HEK293 (cell line): ENCODE measurements at regions not wholly inside any gene's neighbourhood (a gene's known extent, or its start where the extent isn't known, plus 50 kb on each side); places are given as distances from the start of the nearest gene placed in this dataset.

Source experiments
- BCL11B ChIP-seq: fragments of 450-650 bp; formaldehyde crosslinking; IDR thresholded peaks from 2 replicates; pipeline ENCODE4 v1.5.1; 2016; ENCODE audit warnings: low read depth, missing biosample characterization, missing genetic modification characterization
- BCL6B ChIP-seq: fragments of 450-650 bp; formaldehyde crosslinking; IDR thresholded peaks from 2 replicates; pipeline ENCODE4 v1.5.1; 2017; ENCODE audit warnings: missing biosample characterization, missing genetic modification characterization
- GLIS1 ChIP-seq: fragments of 450-650 bp; formaldehyde crosslinking; IDR thresholded peaks from 2 replicates; pipeline ENCODE4 v1.5.1; 2016; ENCODE audit warnings: missing biosample characterization, missing genetic modification characterization
- GLIS2 ChIP-seq: fragments of 450-650 bp; formaldehyde crosslinking; IDR thresholded peaks from 2 replicates; pipeline ENCODE4 v1.5.1; 2016; ENCODE audit warnings: missing biosample characterization, missing genetic modification characterization
- HOXC10 ChIP-seq: sonication (generic); formaldehyde crosslinking; IDR thresholded peaks from 2 replicates; pipeline ENCODE4 v1.8.1; 2023; ENCODE audit warnings: mild to moderate bottlenecking, missing genetic modification reagents
- KLF1 ChIP-seq: fragments of 450-650 bp; formaldehyde crosslinking; IDR thresholded peaks from 2 replicates; pipeline ENCODE4 v1.5.1; 2016; ENCODE audit warnings: missing biosample characterization, missing genetic modification characterization
- KLF10 ChIP-seq: fragments of 450-650 bp; IDR thresholded peaks from 2 replicates; pipeline ENCODE4 v1.5.1; 2018; ENCODE audit warnings: missing biosample characterization, mild to moderate bottlenecking, missing genetic modification characterization
- KLF9 ChIP-seq: fragments of 450-650 bp; formaldehyde crosslinking; IDR thresholded peaks from 2 replicates; pipeline ENCODE4 v1.5.1; 2016; ENCODE audit warnings: missing biosample characterization, missing genetic modification characterization, low read depth
- PATZ1 ChIP-seq: fragments of 450-650 bp; formaldehyde crosslinking; IDR thresholded peaks from 2 replicates; pipeline ENCODE4 v1.5.1; 2016; ENCODE audit warnings: missing biosample characterization, missing genetic modification characterization
- RBAK ChIP-seq: fragments of 450-650 bp; formaldehyde crosslinking; IDR thresholded peaks from 2 replicates; pipeline ENCODE4 v1.5.1; 2016; ENCODE audit warnings: missing biosample characterization, missing genetic modification characterization
- SALL2 ChIP-seq: fragments of 450-650 bp; formaldehyde crosslinking; IDR thresholded peaks from 2 replicates; pipeline ENCODE4 v1.5.0; 2017; ENCODE audit warnings: missing biosample characterization, mild to moderate bottlenecking, missing genetic modification characterization, borderline replicate concordance
- WT1 ChIP-seq: fragments of 450-650 bp; formaldehyde crosslinking; IDR thresholded peaks from 2 replicates; pipeline ENCODE4 v1.5.1; 2016; ENCODE audit warnings: missing biosample characterization, missing genetic modification characterization
- ZBTB48 ChIP-seq: fragments of 450-650 bp; formaldehyde crosslinking; IDR thresholded peaks from 2 replicates; pipeline ENCODE4 v1.5.1; 2016; ENCODE audit warnings: missing biosample characterization, missing genetic modification characterization
- ZFP37 ChIP-seq: fragments of 450-650 bp; formaldehyde crosslinking; IDR thresholded peaks from 2 replicates; pipeline ENCODE4 v1.5.1; 2016; ENCODE audit warnings: missing biosample characterization, missing genetic modification characterization
- ZFP69B ChIP-seq: fragments of 450-650 bp; formaldehyde crosslinking; IDR thresholded peaks from 2 replicates; pipeline ENCODE4 v1.5.1; 2016; ENCODE audit warnings: missing biosample characterization, missing genetic modification characterization
- ZNF114 ChIP-seq: fragments of 450-650 bp; formaldehyde crosslinking; IDR thresholded peaks from 2 replicates; pipeline ENCODE4 v1.5.0; 2017; ENCODE audit warnings: missing biosample characterization, missing genetic modification characterization
- ZNF2 ChIP-seq: fragments of 450-650 bp; formaldehyde crosslinking; IDR thresholded peaks from 2 replicates; pipeline ENCODE4 v1.5.1; 2016; ENCODE audit warnings: missing biosample characterization, missing genetic modification characterization
- ZNF214 ChIP-seq: fragments of 450-650 bp; formaldehyde crosslinking; IDR thresholded peaks from 2 replicates; pipeline ENCODE4 v1.5.1; 2017; ENCODE audit warnings: missing biosample characterization, mild to moderate bottlenecking, missing genetic modification characterization, borderline replicate concordance
- ZNF302 ChIP-seq: fragments of 450-650 bp; formaldehyde crosslinking; IDR thresholded peaks from 2 replicates; pipeline ENCODE4 v1.5.1; 2016; ENCODE audit warnings: missing biosample characterization, missing genetic modification characterization, low read depth
- ZNF335 ChIP-seq: fragments of 450-650 bp; formaldehyde crosslinking; conservative IDR thresholded peaks from 2 replicates; pipeline ENCODE4 v1.5.1; 2016; ENCODE audit warnings: missing biosample characterization, missing genetic modification characterization
- ZNF341 ChIP-seq: fragments of 450-650 bp; formaldehyde crosslinking; IDR thresholded peaks from 2 replicates; pipeline ENCODE4; 2016; ENCODE audit warnings: low read depth, missing biosample characterization, missing genetic modification characterization
- ZNF48 ChIP-seq: fragments of 450-650 bp; formaldehyde crosslinking; IDR thresholded peaks from 2 replicates; pipeline ENCODE4 v1.5.1; 2016; ENCODE audit warnings: missing biosample characterization, missing genetic modification characterization
- ZNF501 ChIP-seq: fragments of 450-650 bp; formaldehyde crosslinking; IDR thresholded peaks from 2 replicates; pipeline ENCODE4 v1.5.1; 2016; ENCODE audit warnings: missing biosample characterization, missing genetic modification characterization
- ZNF544 ChIP-seq: fragments of 450-650 bp; formaldehyde crosslinking; IDR thresholded peaks from 2 replicates; pipeline ENCODE4 v1.5.0; 2017; ENCODE audit warnings: missing biosample characterization, missing genetic modification characterization
- ZNF549 ChIP-seq: fragments of 450-650 bp; IDR thresholded peaks from 2 replicates; pipeline ENCODE4 v1.5.1; 2018; ENCODE audit warnings: missing biosample characterization, missing genetic modification characterization, mild to moderate bottlenecking, inconsistent platforms, moderate library complexity
- ZNF558 ChIP-seq: fragments of 450-650 bp; formaldehyde crosslinking; IDR thresholded peaks from 2 replicates; pipeline ENCODE4 v1.5.1; 2016; ENCODE audit warnings: missing biosample characterization, missing genetic modification characterization
- ZNF560 ChIP-seq: fragments of 450-650 bp; formaldehyde crosslinking; IDR thresholded peaks from 2 replicates; pipeline ENCODE4 v1.5.1; 2017; ENCODE audit warnings: missing biosample characterization, missing genetic modification characterization, borderline replicate concordance
- ZNF585B ChIP-seq: fragments of 450-650 bp; formaldehyde crosslinking; IDR thresholded peaks from 2 replicates; pipeline ENCODE4 v1.5.1; 2016; ENCODE audit warnings: missing biosample characterization, missing genetic modification characterization
- ZSCAN18 ChIP-seq: fragments of 450-650 bp; formaldehyde crosslinking; IDR thresholded peaks from 2 replicates; pipeline ENCODE4 v1.5.1; 2016; ENCODE audit warnings: missing biosample characterization, missing genetic modification characterization
- ZSCAN30 ChIP-seq: fragments of 450-650 bp; IDR thresholded peaks from 2 replicates; pipeline ENCODE4 v1.5.1; 2018; ENCODE audit warnings: missing biosample characterization, mild to moderate bottlenecking, missing genetic modification characterization, moderate library complexity
- TF ChIP-seq, protein P1 (sequence below): fragments of 450-650 bp; formaldehyde crosslinking; IDR thresholded peaks from 2 replicates; pipeline ENCODE4 v1.5.1; 2016; ENCODE audit warnings: missing biosample characterization, missing genetic modification characterization
- TF ChIP-seq, protein P2 (sequence below): fragments of 450-650 bp; formaldehyde crosslinking; IDR thresholded peaks from 2 replicates; pipeline ENCODE4 v1.5.1; 2016; ENCODE audit warnings: missing biosample characterization, missing genetic modification characterization

DNA sequence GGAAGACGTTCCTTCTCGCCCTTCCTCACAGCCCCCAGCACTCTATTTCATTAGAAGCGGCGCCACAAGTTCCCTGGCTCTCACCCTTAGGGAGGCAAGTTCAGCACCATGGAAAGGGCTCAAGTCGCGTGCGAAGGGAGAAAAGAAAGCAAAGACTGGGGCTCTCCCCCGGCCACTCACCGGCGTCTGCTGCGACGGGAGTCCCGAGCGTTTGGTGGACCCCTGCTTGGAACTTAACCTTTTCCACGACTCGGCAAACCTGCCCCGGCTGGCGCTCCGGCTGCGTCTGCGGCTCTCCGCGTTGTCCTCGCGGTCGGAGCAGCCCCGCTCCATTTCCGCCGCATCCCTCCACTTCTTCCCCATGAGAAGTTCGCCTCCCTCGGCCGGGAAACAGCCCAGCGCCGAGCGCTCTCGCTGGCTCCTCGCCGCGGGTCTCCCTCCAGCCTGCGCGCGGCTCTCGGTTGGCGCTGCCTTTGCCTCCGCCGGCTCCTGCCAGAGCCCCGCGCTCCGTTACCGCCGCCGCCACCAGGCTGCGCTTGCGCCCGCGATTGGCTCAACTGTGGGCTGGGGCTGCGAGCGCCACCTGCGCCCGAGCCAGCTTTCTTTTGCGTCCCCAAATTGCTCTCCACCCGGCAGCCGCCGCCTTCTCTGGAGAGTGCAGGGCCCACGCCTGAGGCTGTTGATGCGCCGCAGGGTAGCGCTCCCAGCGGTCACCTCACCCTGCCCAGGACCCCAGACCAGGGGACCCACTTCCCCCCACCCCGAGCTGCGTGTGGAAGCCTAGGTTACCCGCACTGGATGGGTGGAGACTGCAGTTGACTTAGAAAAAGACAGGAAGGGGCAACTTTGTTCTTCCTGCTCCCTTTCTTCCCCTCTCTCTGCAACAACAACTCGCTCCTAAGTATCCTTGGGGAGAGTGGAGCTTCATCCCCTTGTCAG lies 321.6 kb downstream of the CEMIP2 start (continued):
- TF ChIP-seq ZNF585B (tag by site-specific recombination) (no peak), ZNF549 (tag by site-specific recombination) (no peak), ZNF214 (tag by site-specific recombination) (no peak), WT1 (tag by site-specific recombination) (peak; percentile 43; the same call in 1 of the 2 replicates), ZNF341 (tag by site-specific recombination) (0 out of 2 replicates have a peak, but pooled peaks have one; percentile 7), ZNF48 (tag by site-specific recombination) (no peak), ZNF2 (no peak), KLF1 (tag by site-specific recombination) (no peak), RBAK (tag by site-specific recombination) (no peak), HOXC10 (CRISPR knock-in tag) (no peak; the same call in 1 of the 2 replicates), BCL11B (tag by site-specific recombination) (no peak), GLIS2 (tag by site-specific recombination) (peak; percentile 41), ZNF302 (tag by site-specific recombination) (no peak), ZNF114 (no peak), ZBTB48 (peak; percentile 55; the same call in 1 of the 2 replicates), ZFP37 (tag by site-specific recombination) (no peak), ZSCAN18 (tag by site-specific recombination) (no peak), PATZ1 (tag by site-specific recombination) (peak; percentile 56; the same call in 1 of the 2 replicates), ZFP69B (tag by site-specific recombination) (peak; percentile 83), ZNF560 (no peak), ZNF558 (tag by site-specific recombination) (no peak), GLIS1 (tag by site-specific recombination) (peak; percentile 65; the same call in 1 of the 2 replicates), ZNF544 (no peak), KLF10 (no peak), ZSCAN30 (no peak), SALL2 (tag by site-specific recombination) (no peak), ZNF335 (tag by site-specific recombination) (peak; percentile 32), KLF9 (tag by site-specific recombination) (no peak), BCL6B (tag by site-specific recombination) (no peak), ZNF501 (no peak)
- TF ChIP-seq, protein P1, sequence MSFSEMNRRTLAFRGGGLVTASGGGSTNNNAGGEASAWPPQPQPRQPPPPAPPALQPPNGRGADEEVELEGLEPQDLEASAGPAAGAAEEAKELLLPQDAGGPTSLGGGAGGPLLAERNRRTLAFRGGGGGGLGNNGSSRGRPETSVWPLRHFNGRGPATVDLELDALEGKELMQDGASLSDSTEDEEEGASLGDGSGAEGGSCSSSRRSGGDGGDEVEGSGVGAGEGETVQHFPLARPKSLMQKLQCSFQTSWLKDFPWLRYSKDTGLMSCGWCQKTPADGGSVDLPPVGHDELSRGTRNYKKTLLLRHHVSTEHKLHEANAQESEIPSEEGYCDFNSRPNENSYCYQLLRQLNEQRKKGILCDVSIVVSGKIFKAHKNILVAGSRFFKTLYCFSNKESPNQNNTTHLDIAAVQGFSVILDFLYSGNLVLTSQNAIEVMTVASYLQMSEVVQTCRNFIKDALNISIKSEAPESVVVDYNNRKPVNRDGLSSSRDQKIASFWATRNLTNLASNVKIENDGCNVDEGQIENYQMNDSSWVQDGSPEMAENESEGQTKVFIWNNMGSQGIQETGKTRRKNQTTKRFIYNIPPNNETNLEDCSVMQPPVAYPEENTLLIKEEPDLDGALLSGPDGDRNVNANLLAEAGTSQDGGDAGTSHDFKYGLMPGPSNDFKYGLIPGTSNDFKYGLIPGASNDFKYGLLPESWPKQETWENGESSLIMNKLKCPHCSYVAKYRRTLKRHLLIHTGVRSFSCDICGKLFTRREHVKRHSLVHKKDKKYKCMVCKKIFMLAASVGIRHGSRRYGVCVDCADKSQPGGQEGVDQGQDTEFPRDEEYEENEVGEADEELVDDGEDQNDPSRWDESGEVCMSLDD (tag by site-specific recombination) = no peak
- TF ChIP-seq, protein P2, sequence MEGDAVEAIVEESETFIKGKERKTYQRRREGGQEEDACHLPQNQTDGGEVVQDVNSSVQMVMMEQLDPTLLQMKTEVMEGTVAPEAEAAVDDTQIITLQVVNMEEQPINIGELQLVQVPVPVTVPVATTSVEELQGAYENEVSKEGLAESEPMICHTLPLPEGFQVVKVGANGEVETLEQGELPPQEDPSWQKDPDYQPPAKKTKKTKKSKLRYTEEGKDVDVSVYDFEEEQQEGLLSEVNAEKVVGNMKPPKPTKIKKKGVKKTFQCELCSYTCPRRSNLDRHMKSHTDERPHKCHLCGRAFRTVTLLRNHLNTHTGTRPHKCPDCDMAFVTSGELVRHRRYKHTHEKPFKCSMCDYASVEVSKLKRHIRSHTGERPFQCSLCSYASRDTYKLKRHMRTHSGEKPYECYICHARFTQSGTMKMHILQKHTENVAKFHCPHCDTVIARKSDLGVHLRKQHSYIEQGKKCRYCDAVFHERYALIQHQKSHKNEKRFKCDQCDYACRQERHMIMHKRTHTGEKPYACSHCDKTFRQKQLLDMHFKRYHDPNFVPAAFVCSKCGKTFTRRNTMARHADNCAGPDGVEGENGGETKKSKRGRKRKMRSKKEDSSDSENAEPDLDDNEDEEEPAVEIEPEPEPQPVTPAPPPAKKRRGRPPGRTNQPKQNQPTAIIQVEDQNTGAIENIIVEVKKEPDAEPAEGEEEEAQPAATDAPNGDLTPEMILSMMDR = peak; percentile 58; the same call in 1 of the 2 replicates
